Left renal cortex interstitium (tissue), 4 donors: ENCODE measurements at regions not wholly inside any gene's neighbourhood (a gene's known extent, or its start where the extent isn't known, plus 50 kb on each side); places are given as distances from the start of the nearest gene placed in this dataset.
"Not testable (repeated sequence)": the region's sequence is repeated elsewhere in the genome, so short reads cannot be mapped to it uniquely, and the experiment has no call there.

Source experiments
- DNase-seq, 4 donors: peaks; one replicate each; pipeline ENCODE4 v3.0.0-alpha.2; 2013; ENCODE audit warnings: low read depth in 4 of 4, low spot score in 2 of 4, missing footprints in 1 of 4

DNA sequence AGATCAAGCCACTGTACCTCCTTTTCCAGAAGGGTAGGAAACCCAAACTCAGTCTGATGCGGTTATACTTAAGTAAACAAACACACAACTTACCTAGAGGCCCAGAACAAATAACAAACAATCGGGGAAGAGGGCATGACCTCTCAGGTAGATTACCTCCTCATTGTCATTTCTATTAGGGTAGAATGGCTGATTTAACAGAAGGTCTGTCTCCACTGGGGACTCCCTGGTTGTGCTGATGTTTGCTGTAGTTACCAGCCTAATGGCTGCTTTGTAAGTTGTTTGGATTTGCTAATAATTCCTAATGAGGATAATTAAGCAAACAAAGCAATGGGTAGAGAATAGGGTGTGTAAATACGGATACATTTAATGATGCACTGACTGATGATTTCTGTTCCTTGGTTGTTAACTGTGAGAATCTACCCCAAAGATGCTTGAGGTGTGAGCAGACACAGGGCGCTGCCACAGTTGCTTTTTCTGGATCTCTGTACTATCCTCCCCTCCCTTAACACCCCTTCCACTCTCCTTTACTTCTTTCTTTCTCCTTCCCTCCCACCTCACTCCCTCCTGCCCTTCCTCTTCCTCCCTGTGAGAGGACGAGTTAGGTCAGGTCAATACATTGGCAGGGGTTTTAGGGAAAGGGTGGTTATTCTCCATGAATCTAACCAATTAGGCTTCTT lies 332.0 kb upstream of the FZD8 start:
- DNase-seq: not testable (repeated sequence)

GRCh38 chr10:35972275-35972674 lies 330.2 kb upstream of the FZD8 start:
- DNase-seq: no peak

- DNase-seq: no peak
Measured at GRCh38 chr10:35971397-35971796, 329.3 kb upstream of the FZD8 start.

- DNase-seq: no peak
Measured at GRCh38 chr10:35963685-35964084, 321.6 kb upstream of the FZD8 start.

GRCh38 chr10:35961501-35961900 lies 319.4 kb upstream of the FZD8 start:
- DNase-seq: no peak

GRCh38 chr10:35959252-35959651 lies 317.2 kb upstream of the FZD8 start:
- no peak for DNase-seq

DNA sequence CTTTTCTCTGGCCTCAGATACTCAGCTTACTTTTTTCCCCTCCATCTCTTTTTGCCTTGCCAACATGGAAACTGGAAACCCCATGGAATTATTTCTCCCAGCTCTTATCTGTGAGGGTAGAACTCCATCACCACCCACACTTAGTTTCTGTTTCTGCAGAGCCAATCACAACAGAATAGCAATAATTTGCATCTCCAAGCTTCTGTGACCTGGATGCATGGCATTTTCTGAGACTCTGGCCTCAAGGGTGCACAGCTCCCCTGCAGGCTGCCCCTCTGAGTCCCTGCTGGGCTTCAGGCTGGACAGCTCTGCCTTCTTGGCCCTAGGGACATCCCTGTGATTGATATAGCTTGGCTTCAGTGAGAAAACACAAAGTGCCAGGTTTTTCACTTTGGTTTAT lies 316.5 kb upstream of the FZD8 start:
- DNase-seq: not testable (repeated sequence)

GRCh38 chr10:35950701-35951100 lies 308.6 kb upstream of the FZD8 start:
- DNase-seq: no peak

DNA sequence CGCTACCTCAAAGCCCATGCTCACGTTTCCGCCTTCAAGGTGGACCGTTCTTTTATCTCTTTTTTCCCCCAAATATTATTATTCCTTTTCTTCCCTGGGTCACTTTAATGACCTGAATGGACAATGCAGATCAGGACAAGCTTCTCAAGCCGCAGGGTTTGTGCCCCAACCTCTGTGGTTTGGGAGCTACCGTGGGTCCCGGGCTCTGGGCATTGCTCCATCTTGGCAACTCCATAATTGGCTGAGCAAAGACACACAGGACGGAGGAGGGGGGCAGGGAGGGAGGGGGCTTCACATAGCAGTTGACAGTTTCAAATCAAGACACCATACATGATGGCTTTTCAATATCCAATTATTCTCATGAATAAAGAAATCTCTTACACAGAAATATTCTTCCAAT lies 308.1 kb upstream of the FZD8 start:
- no peak for DNase-seq

DNA sequence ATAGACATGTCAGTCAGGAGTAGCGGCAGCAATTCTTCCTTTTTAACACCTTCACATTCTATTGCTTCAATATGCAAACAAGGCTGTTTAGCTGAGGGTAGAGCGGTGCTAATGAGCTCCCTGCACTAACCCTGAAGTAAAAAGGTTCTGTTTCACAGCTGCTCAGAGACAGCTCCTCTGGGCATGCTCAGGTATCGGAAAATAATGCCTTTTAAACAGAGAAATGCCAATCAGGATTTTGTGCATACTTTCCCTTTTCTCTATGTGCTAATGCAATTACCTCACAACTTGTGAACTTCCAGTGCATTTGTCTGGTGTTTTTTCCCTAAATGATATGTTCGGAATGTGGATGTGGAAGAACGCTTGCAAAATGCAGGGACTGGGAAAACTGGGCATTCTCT lies 307.7 kb upstream of the FZD8 start:
- DNase-seq: no peak

DNA sequence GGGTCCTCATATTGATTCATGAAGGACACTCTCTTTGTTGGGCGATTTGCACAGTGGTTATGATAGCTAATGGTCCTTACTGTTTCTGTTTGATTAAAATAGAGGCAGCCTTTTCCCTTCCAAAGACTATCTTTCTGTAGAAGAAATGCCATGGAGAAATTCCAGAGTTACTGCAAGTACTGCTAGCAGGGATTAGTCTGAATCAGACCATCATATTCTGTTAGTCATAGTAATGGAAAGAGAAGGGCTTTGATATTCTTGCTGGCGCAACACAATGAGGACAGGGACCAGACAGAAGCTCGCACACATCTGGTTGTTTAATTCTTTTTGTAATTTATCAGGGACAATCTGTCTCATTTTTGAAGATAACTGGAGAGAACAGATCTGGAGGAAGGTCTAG lies 304.5 kb upstream of the FZD8 start:
- no peak for DNase-seq

DNA sequence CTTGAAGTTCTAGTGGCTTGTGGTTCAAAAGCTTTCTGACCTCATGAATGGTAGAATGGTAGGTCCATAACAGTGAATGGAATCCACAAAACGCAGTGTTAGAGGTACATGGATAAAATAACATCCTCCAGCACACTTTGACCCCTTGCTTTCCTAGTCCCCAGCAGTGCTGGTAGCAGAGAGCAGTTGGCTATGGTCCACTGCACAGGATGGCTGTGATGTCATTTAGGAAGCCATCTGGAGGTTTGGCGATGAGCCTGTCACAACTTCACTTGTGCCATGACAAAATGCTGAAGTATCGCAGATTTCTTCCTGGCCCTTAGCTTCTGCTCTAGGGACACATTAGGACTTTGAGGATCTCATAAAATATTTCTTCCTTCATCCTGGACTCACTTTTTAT lies 300.0 kb upstream of the FZD8 start:
- no peak for DNase-seq

DNA sequence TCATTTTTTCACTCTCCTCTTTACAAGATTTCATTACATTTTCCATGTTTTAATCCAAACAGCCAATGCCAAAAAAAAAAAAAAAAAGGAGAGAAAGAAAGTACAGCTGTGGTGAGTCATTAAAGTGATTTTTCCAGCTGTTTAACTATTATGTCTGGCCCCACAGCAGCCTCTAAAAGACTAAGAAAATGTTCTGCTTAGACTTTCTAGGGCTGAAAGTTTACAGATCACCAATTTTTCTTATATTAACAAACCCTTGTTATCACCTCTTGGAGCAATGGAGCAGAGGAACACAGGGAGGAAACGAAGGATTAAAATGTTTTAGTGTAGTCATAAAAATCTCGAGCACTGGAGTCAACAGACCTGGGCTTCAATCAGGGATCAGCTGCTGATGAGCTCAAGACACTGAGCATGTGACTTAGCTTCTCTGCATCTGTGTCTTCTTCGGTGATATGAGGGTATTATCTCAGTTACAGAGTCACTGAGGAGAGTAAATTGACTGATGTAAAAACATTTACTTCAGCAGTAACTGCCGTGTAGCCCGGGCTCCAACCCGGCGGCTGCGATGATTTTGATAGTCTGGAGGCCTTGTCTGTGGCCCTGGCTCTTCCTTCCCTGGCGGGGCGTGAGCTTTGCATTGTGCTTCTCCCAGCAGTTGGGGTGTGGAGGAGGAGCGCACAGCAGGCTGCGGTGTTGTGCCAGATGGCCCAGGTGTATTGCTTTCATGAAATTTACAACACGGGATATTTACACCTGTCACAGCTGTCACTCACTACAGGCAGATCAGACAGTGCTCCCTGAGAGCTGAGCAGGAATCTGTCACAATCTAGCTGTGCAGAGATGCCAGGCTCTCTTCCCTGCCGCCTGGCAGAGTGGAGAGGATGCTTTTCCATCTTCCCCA lies 298.3 kb upstream of the FZD8 start:
- no peak for DNase-seq

- DNase-seq: no peak
Measured at GRCh38 chr10:35938160-35938559, 296.1 kb upstream of the FZD8 start.

GRCh38 chr10:35937546-35937945 lies 295.4 kb upstream of the FZD8 start:
- no peak for DNase-seq

GRCh38 chr10:35934642-35934995 lies 292.5 kb upstream of the FZD8 start:
- DNase-seq: no peak

- DNase-seq: no peak
Measured at GRCh38 chr10:35933940-35934641, 292.0 kb upstream of the FZD8 start.

DNA sequence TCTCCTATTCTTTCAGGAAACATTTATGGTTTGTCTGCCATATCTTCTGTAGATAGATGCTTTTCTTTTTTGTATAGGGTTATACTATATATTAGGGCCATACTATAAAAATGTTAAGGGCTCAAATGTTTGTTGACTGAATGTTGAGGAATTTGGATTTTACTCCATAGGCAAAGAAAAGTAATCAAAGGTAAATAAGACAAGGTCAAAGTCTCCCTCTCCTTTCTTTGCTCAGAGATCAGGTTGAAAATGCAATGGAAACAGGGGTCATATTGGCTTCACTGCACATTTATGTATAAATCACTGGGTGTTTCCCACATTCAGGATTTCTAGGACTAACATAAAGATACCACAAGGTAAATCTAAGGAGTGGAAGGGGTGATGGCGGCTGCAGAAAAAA lies 291.4 kb upstream of the FZD8 start:
- no peak for DNase-seq

DNA sequence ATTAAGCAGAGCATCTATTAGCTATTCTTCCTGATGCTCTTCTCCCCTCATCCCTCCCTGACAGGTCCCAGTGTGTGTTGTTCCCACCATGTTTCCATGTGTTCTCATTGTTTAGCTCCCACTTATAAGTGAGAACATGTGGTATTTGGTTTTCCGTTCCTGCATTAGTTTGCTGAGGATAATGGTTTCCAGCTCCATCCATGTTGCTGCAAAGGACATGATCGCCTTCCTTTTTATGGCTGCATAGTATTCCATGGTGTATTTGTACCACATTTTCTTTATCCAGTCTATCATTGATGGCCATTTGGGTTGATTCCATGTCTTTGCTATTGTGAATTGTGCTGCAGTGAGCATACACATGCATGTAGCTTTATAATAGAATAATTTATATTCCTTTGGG lies 287.9 kb upstream of the FZD8 start:
- DNase-seq: not testable (repeated sequence)

DNA sequence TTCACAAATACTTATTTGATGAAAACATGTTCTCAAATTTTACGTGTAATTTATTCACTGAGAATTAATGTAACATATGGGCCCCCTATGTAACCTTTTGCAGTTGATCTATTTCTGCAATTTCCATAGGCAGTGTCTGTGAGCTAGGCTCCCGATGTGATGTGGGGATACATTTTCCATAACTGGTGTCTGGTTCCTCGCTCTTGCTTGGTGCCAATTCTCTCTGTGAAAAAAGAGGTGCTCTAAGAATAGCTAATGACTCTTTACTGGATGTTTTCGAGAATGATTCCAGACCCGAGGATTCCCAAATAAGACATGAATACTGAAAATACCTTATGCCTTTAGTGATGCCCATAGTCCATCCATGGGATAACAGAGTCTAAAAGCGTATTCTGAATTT lies 286.7 kb upstream of the FZD8 start:
- DNase-seq: no peak

DNA sequence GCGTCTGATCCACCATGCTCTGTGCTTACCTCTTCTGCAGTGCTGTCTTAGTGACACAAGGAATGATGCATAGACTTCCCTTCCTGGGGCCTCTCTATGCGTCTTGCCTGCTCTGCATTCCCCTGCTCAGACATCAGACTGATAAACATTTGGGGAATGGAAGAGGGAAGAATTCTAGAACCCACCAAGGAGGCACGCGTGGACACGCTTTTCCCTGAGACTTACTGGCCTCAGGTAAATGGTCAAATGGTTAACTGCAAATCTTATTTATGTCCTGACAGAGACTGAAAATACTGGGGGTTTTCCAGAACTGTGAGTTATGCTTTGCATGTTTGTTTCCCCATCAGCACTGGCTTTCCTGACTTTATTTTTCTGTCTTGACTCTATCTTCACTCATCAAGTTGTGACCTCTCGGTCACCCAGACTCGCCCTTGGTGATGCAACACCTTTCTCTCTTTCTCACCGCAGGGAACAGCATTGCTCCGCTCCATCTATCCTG lies 285.9 kb upstream of the FZD8 start:
- no peak for DNase-seq
